ENCODE measurements at regions not wholly inside any gene's neighbourhood (a gene's known extent, or its start where the extent isn't known, plus 50 kb on each side); places are given as distances from the start of the nearest gene placed in this dataset.

DNA sequence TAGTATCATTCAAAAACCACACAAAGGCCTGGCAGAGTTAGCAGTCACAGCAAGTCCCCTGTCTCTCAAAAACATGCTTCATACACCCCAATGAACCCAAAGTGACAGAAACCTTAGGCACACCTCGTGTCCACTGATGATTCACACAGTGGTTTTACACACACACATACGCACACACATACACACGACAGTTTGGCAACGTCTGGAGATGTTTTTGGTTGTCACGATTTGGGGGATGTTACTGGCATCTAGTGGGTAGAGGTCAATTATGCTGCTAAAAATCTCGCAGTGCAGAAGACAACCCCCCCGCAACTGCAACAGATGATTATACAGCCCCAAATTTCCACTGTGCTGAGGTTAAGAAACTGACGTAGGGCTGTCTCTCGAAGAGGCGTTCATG lies 72.9 kb upstream of the PARD3B start:
- FAIRE-seq, result no peak
- TF ChIP-seq CTCF (IDR thresholded peaks at IDR 0.05; ENCODE audit: insufficient read depth, missing control alignments), result no peak
- no peak for DNase-seq (ENCODE audit: insufficient read length, low spot score)

- no peak for TF ChIP-seq CTCF (IDR thresholded peaks at IDR 0.05; ENCODE audit: insufficient read depth, missing control alignments)
- FAIRE-seq, result no peak
- no peak for DNase-seq (ENCODE audit: insufficient read length, low spot score)
Observed at GRCh38 chr2:204473224-204473623, 72.1 kb upstream of the PARD3B start.

- no peak for FAIRE-seq
- DNase-seq (ENCODE audit: insufficient read length, low spot score), result no peak
- TF ChIP-seq CTCF (IDR thresholded peaks at IDR 0.05; ENCODE audit: insufficient read depth, missing control alignments), result no peak
Observed at GRCh38 chr2:204475399-204475798, 69.9 kb upstream of the PARD3B start.

- TF ChIP-seq CTCF (IDR thresholded peaks at IDR 0.05; ENCODE audit: insufficient read depth, missing control alignments), result no peak
- no peak for DNase-seq (ENCODE audit: insufficient read length, low spot score)
- no peak for FAIRE-seq
Observed at GRCh38 chr2:204477358-204477950, 67.8 kb upstream of the PARD3B start.

- no peak for TF ChIP-seq CTCF (IDR thresholded peaks at IDR 0.05; ENCODE audit: insufficient read depth, missing control alignments)
- DNase-seq (ENCODE audit: insufficient read length, low spot score) (no peak), FAIRE-seq (no peak)
Observed at GRCh38 chr2:204479557-204479956, 65.7 kb upstream of the PARD3B start.

DNA sequence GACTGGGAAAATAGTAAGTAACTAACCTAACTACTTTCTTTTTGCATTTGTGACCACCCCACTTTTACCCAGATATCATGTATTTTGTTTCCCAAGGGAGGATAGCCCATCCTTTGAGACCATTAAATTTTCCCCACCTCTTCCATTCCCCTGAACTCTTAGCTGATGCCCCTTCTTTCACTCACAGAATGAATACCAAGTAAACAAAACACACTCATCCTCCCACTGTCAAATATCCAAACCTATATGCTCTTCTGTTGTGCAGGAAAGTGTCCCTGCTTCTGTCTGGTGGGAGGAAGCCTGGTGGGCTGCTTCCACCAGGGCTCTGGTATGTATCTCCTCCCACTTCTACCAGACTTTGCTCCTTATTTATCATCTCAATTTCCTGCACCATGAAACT lies 64.6 kb upstream of the PARD3B start:
- DNase-seq (ENCODE audit: insufficient read length, low spot score), result no peak
- FAIRE-seq, result no peak
- no peak for TF ChIP-seq CTCF (IDR thresholded peaks at IDR 0.05; ENCODE audit: insufficient read depth, missing control alignments)

GRCh38 chr2:204483608-204484081 lies 61.6 kb upstream of the PARD3B start:
- no peak for FAIRE-seq
- DNase-seq (ENCODE audit: insufficient read length, low spot score), result no peak
- TF ChIP-seq CTCF (IDR thresholded peaks at IDR 0.05; ENCODE audit: insufficient read depth, missing control alignments), result no peak
